ENCODE measurements at regions not wholly inside any gene's neighbourhood (a gene's known extent, or its start where the extent isn't known, plus 50 kb on each side); places are given as distances from the start of the nearest gene placed in this dataset.

DNA sequence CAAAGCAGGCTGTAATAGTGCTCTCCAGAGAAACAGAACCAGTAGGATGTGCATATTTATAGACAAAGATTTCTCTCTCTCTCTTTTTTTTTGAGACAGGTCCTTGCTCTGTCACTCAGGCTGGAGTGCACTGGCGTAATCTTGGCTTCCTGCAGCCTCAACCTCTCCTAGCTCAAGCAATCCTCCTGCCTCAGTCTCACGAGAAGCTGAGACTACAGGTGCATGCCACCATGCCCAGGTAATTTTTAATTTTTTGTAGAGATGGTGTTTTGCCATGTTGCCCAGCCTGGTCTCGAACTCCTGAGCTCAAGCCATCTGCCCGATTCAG lies 67.1 kb upstream of the CHD2 start:
- H3K4me3 ChIP-seq (ENCODE audit: low read length in 3 of 3), result peak overlapping the region in 1 of 3 donors; percentile 43
- H3K9me3 ChIP-seq (ENCODE audit: control insufficient read depth in 3 of 3, low read length in 3 of 3), result no peaks in the 10 kb centered on the region
- no peaks in the 10 kb centered on the region for H3K36me3 ChIP-seq (ENCODE audit: control insufficient read depth in 3 of 3, insufficient read depth in 3 of 3, low read length in 3 of 3)
- H3K4me1 ChIP-seq (ENCODE audit: control insufficient read depth in 3 of 3, insufficient read depth in 3 of 3, low read length in 3 of 3), result peaks cover 19 to 28% (median 25%) of the 10 kb centered on the region in 3 donors
- H3K27ac ChIP-seq (ENCODE audit: low read depth, low read length), result peak overlapping the region; percentile 84
- no peaks in the 10 kb centered on the region for H3K27me3 ChIP-seq (ENCODE audit: control insufficient read depth in 3 of 3, insufficient read depth in 3 of 3, low read length in 3 of 3)
- peak overlapping the region; percentile 40 to 88 (median 87) for H3K9ac ChIP-seq (ENCODE audit: low read depth in 1 of 3, low read length in 3 of 3)

DNA sequence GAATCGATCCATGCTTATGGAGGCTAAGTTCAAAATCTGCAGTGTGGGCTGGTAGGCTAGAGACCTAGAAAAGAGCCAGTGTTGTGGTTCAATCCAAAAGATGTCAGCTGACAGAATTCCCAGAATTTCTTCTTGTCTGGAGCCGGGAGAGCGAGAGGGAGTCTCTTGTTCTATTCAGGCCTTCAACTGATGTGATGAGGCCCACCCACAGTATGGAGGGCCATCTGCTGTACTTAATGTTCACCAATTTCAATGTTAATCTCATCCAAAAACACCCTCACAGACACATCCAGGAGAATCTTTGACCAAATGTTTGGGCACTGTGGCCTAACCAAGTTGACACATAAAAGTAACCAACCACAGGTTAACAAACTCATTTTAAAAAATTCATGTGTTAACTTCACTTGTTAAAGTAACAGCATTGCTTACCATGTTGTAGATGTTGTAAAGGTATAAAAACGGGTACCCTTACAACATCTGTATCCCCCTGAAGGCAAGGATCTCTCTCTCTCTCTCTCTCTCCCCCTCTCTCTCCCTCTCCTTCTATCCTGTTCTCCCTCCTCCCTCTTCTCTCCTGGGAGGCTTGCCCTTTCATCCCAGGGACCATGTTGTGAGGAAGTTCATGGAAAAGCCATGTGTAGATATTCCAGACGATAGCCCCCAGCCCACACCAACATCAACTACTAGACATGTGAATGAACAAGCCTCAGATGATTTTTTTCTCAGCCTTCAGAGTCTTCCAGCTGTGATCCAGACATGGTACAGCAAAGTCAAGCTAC lies 66.4 kb upstream of the CHD2 start:
- Histone ChIP-seq H3K9ac (ENCODE audit: low read depth in 1 of 3, low read length in 3 of 3) (peak overlapping the region in 2 of 3 donors; percentile 20 to 87), H3K9me3 (ENCODE audit: control insufficient read depth in 3 of 3, low read length in 3 of 3) (no peaks in the 10 kb centered on the region), H3K36me3 (ENCODE audit: control insufficient read depth in 3 of 3, insufficient read depth in 3 of 3, low read length in 3 of 3) (no peaks in the 10 kb centered on the region), H3K4me1 (ENCODE audit: control insufficient read depth in 3 of 3, insufficient read depth in 3 of 3, low read length in 3 of 3) (peaks cover 19 to 28% (median 25%) of the 10 kb centered on the region in 3 donors), H3K27ac (ENCODE audit: low read depth, low read length) (peak overlapping the region; percentile 84), H3K27me3 (ENCODE audit: control insufficient read depth in 3 of 3, insufficient read depth in 3 of 3, low read length in 3 of 3) (no peaks in the 10 kb centered on the region), H3K4me3 (ENCODE audit: low read length in 3 of 3) (peak overlapping the region in 1 of 3 donors; percentile 43)

DNA sequence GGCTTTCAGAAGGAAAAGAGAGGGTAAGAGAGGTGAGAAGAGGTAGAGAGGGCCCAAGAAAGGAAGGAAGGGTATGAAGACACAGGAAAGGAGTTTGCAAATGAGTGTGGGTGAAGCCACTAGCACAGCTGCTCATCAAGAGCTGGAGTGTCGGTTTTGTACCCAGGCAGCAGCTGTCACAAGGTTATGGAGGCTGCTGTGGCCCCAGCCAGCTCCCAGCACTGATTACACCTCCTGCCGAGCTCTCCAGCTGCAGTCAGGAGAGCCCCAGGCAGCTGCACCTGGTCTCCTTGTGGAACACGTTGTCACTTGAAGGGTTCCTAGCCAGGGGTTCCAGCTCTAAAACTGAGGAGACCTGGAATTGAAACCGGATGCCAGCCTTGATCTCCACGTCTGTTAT lies 60.4 kb upstream of the CHD2 start:
- Histone ChIP-seq H3K4me1 (ENCODE audit: control insufficient read depth in 3 of 3, insufficient read depth in 3 of 3, low read length in 3 of 3) (no peaks in the 10 kb centered on the region), H3K9ac (ENCODE audit: low read depth in 1 of 3, low read length in 3 of 3) (no peak overlapping the region), H3K4me3 (ENCODE audit: low read length in 3 of 3) (no peak overlapping the region), H3K27me3 (ENCODE audit: control insufficient read depth in 3 of 3, insufficient read depth in 3 of 3, low read length in 3 of 3) (no peaks in the 10 kb centered on the region), H3K27ac (ENCODE audit: low read depth, low read length) (no peak overlapping the region), H3K9me3 (ENCODE audit: control insufficient read depth in 3 of 3, low read length in 3 of 3) (no peaks in the 10 kb centered on the region), H3K36me3 (ENCODE audit: control insufficient read depth in 3 of 3, insufficient read depth in 3 of 3, low read length in 3 of 3) (no peaks in the 10 kb centered on the region)

DNA sequence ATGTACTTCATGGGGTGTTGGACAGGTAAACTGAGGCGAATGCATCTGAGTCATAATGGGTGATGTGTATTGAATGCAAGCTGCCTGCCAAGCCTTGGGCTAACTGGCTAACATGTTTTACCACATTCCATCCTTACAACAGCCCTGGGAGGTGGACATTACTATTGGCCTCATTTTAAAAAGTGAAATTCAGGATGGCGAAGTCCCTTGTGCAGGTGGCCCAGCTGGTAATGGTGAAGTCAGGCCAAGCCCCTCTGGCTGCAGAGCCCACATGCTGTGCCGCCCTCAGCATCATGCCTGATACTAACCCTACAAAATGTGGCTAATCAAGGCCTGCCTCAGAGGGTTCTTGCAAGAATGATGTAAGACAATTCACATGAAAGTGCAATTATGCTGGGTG lies 60.0 kb upstream of the CHD2 start:
- H3K4me3 ChIP-seq (ENCODE audit: low read length in 3 of 3), result no peak overlapping the region
- no peaks in the 10 kb centered on the region for H3K36me3 ChIP-seq (ENCODE audit: control insufficient read depth in 3 of 3, insufficient read depth in 3 of 3, low read length in 3 of 3)
- no peaks in the 10 kb centered on the region for H3K27me3 ChIP-seq (ENCODE audit: control insufficient read depth in 3 of 3, insufficient read depth in 3 of 3, low read length in 3 of 3)
- H3K9ac ChIP-seq (ENCODE audit: low read depth in 1 of 3, low read length in 3 of 3), result no peak overlapping the region
- H3K9me3 ChIP-seq (ENCODE audit: control insufficient read depth in 3 of 3, low read length in 3 of 3), result no peaks in the 10 kb centered on the region
- H3K27ac ChIP-seq (ENCODE audit: low read depth, low read length), result no peak overlapping the region
- peaks cover 0 to 2% (median 0%) of the 10 kb centered on the region in 3 donors for H3K4me1 ChIP-seq (ENCODE audit: control insufficient read depth in 3 of 3, insufficient read depth in 3 of 3, low read length in 3 of 3)

DNA sequence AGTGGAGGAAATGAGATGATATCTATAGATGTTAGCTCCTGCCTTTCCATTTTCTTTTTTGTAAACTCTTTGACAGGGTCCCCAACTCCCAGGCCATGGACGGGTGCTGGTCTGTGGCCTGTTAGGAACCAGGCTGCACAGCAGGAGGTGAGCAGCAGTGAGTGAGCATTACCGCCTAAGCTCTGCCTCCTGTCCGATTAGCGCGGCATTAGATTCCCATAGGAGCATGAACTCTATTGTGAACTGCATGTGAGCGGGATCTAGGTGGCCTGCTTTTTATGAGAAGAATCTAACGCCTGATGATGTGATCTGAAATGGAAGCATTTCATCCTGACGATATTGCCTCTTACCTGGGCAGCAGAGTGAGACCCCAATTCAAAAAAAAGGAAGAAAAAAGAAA lies 56.8 kb upstream of the CHD2 start:
- Histone ChIP-seq H3K27ac (ENCODE audit: low read depth, low read length) (no peak overlapping the region), H3K36me3 (ENCODE audit: control insufficient read depth in 3 of 3, insufficient read depth in 3 of 3, low read length in 3 of 3) (no peaks in the 10 kb centered on the region), H3K9ac (ENCODE audit: low read depth in 1 of 3, low read length in 3 of 3) (no peak overlapping the region), H3K9me3 (ENCODE audit: control insufficient read depth in 3 of 3, low read length in 3 of 3) (no peaks in the 10 kb centered on the region), H3K4me1 (ENCODE audit: control insufficient read depth in 3 of 3, insufficient read depth in 3 of 3, low read length in 3 of 3) (peaks cover 0 to 2% (median 0%) of the 10 kb centered on the region in 3 donors), H3K27me3 (ENCODE audit: control insufficient read depth in 3 of 3, insufficient read depth in 3 of 3, low read length in 3 of 3) (no peaks in the 10 kb centered on the region), H3K4me3 (ENCODE audit: low read length in 3 of 3) (no peak overlapping the region)

DNA sequence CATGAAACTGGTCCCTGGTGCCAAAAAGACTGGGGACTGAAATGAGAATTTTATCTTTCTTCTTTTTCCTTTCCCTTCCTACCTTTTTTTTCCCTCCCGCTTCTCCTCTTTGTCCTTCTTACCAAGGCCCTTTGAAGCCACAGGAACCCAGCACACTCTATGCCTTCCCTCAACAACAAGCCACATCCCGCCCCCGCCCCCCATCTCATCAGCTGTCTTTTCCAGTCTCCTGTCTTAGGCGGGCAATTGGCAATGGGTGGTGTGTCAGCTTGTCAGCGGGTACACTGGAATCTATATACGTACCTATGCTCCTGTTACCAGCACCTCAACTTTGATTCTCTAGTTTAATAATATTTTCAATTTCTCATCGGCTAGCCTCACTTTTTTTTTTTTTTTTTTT lies 56.3 kb upstream of the CHD2 start:
- Histone ChIP-seq H3K9me3 (ENCODE audit: control insufficient read depth in 3 of 3, low read length in 3 of 3) (no peaks in the 10 kb centered on the region), H3K9ac (ENCODE audit: low read depth in 1 of 3, low read length in 3 of 3) (no peak overlapping the region), H3K36me3 (ENCODE audit: control insufficient read depth in 3 of 3, insufficient read depth in 3 of 3, low read length in 3 of 3) (no peaks in the 10 kb centered on the region), H3K27me3 (ENCODE audit: control insufficient read depth in 3 of 3, insufficient read depth in 3 of 3, low read length in 3 of 3) (no peaks in the 10 kb centered on the region), H3K27ac (ENCODE audit: low read depth, low read length) (no peak overlapping the region), H3K4me1 (ENCODE audit: control insufficient read depth in 3 of 3, insufficient read depth in 3 of 3, low read length in 3 of 3) (peaks cover 0 to 2% (median 0%) of the 10 kb centered on the region in 3 donors), H3K4me3 (ENCODE audit: low read length in 3 of 3) (no peak overlapping the region)

DNA sequence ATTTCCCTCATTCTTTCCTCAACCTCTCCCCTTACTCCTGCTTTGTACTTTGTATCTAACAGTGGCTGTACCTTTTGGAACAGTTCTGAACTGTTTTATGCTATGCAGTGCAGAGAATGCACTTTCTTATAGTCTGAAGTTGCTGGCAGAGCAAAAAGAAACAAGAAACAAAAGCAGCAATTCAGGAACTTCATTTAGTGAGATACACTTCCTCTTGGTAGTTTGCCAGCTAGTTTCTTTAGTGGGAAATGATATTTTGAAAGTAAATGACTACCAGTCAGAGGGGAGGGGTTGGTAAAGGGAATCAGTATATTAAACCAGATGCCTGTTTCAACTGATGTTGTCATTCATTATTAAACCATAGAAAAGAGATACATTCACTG lies 55.0 kb upstream of the CHD2 start:
- no peak overlapping the region for H3K9ac ChIP-seq (ENCODE audit: low read depth in 1 of 3, low read length in 3 of 3)
- no peaks in the 10 kb centered on the region for H3K27me3 ChIP-seq (ENCODE audit: control insufficient read depth in 3 of 3, insufficient read depth in 3 of 3, low read length in 3 of 3)
- H3K36me3 ChIP-seq (ENCODE audit: control insufficient read depth in 3 of 3, insufficient read depth in 3 of 3, low read length in 3 of 3), result no peaks in the 10 kb centered on the region
- H3K4me1 ChIP-seq (ENCODE audit: control insufficient read depth in 3 of 3, insufficient read depth in 3 of 3, low read length in 3 of 3), result peaks cover 0 to 2% (median 0%) of the 10 kb centered on the region in 3 donors
- no peak overlapping the region for H3K27ac ChIP-seq (ENCODE audit: low read depth, low read length)
- H3K9me3 ChIP-seq (ENCODE audit: control insufficient read depth in 3 of 3, low read length in 3 of 3), result no peaks in the 10 kb centered on the region
- peak overlapping the region in 1 of 3 donors; percentile 19 for H3K4me3 ChIP-seq (ENCODE audit: low read length in 3 of 3)

DNA sequence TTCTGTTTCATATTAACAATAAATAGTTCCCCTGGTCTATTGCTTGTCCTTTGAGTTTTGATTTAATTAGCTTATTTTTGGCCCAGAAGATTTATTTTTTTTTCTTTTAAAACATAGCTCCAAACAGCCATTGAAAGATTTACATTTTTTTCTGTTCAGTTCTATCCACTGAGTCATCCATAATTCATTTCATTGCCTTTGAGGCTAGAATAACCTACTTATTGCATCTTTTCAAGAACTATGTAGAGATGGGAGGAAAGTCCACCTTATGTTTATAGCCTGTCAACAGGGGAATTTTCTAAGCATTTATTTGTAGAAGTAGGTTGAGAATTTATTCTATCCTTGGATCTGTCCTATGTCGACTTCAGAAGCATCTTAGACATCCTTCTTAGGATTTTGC lies 53.4 kb upstream of the CHD2 start:
- H3K36me3 ChIP-seq (ENCODE audit: control insufficient read depth in 3 of 3, insufficient read depth in 3 of 3, low read length in 3 of 3), result no peaks in the 10 kb centered on the region
- H3K27ac ChIP-seq (ENCODE audit: low read depth, low read length), result no peak overlapping the region
- H3K4me3 ChIP-seq (ENCODE audit: low read length in 3 of 3), result no peak overlapping the region
- no peak overlapping the region for H3K9ac ChIP-seq (ENCODE audit: low read depth in 1 of 3, low read length in 3 of 3)
- peaks cover 0 to 2% (median 0%) of the 10 kb centered on the region in 3 donors for H3K4me1 ChIP-seq (ENCODE audit: control insufficient read depth in 3 of 3, insufficient read depth in 3 of 3, low read length in 3 of 3)
- no peaks in the 10 kb centered on the region for H3K27me3 ChIP-seq (ENCODE audit: control insufficient read depth in 3 of 3, insufficient read depth in 3 of 3, low read length in 3 of 3)
- no peaks in the 10 kb centered on the region for H3K9me3 ChIP-seq (ENCODE audit: control insufficient read depth in 3 of 3, low read length in 3 of 3)

DNA sequence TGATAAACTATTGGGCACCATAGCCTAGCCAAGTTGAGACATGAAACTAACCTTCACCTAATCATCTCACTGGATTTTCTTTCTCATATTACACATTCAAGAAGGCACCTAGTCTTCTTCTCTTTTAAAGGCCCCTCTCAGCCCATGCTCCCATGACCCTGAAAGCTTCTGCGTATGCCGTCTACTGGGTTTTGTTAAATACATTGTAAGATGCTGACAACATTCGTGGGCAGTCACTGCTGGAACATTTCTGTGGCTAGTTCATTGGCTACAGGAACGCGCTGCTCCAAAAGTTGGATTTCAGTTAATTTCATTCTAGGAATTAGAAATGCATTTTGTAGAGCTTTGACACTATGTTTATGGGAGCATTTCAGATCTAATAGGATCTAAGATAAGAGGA lies 52.3 kb upstream of the CHD2 start:
- no peak overlapping the region for H3K4me3 ChIP-seq (ENCODE audit: low read length in 3 of 3)
- H3K4me1 ChIP-seq (ENCODE audit: control insufficient read depth in 3 of 3, insufficient read depth in 3 of 3, low read length in 3 of 3), result peaks cover 0 to 2% (median 0%) of the 10 kb centered on the region in 3 donors
- no peak overlapping the region for H3K27ac ChIP-seq (ENCODE audit: low read depth, low read length)
- H3K9ac ChIP-seq (ENCODE audit: low read depth in 1 of 3, low read length in 3 of 3), result no peak overlapping the region
- H3K36me3 ChIP-seq (ENCODE audit: control insufficient read depth in 3 of 3, insufficient read depth in 3 of 3, low read length in 3 of 3), result no peaks in the 10 kb centered on the region
- H3K27me3 ChIP-seq (ENCODE audit: control insufficient read depth in 3 of 3, insufficient read depth in 3 of 3, low read length in 3 of 3), result no peaks in the 10 kb centered on the region
- H3K9me3 ChIP-seq (ENCODE audit: control insufficient read depth in 3 of 3, low read length in 3 of 3), result no peaks in the 10 kb centered on the region

DNA sequence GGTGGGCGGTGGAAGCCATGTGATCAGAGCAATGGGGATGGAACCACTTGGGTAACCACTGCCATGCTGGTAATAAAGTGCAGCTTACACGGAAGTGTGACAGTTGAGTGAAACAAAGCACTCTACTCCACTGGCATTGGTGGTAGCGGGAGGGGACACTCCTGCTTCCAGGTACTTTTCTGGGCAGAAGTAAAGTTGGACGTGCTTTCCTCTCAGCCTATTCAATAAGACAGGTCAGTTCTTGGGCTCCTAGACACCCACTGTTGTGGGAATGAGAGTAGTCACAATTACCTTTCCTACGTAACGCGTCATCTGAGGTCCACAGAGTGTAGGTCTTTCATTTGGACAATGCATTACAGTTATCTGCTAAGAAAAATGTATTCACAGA lies 51.7 kb upstream of the CHD2 start:
- H3K27ac ChIP-seq (ENCODE audit: low read depth, low read length), result no peak overlapping the region
- H3K27me3 ChIP-seq (ENCODE audit: control insufficient read depth in 3 of 3, insufficient read depth in 3 of 3, low read length in 3 of 3), result no peaks in the 10 kb centered on the region

More for the DNA sequence above, 51.7 kb upstream of the CHD2 start:
- Histone ChIP-seq H3K36me3 (ENCODE audit: control insufficient read depth in 3 of 3, insufficient read depth in 3 of 3, low read length in 3 of 3) (no peaks in the 10 kb centered on the region), H3K4me3 (ENCODE audit: low read length in 3 of 3) (no peak overlapping the region), H3K4me1 (ENCODE audit: control insufficient read depth in 3 of 3, insufficient read depth in 3 of 3, low read length in 3 of 3) (peaks cover 0 to 2% (median 0%) of the 10 kb centered on the region in 3 donors), H3K9ac (ENCODE audit: low read depth in 1 of 3, low read length in 3 of 3) (no peak overlapping the region), H3K9me3 (ENCODE audit: control insufficient read depth in 3 of 3, low read length in 3 of 3) (no peaks in the 10 kb centered on the region)
